HG03066 (cell line): ENCODE measurements at regions not wholly inside any gene's neighbourhood (a gene's known extent, or its start where the extent isn't known, plus 50 kb on each side); places are given as distances from the start of the nearest gene placed in this dataset.
"Not testable (repeated sequence)": the region's sequence is repeated elsewhere in the genome, so short reads cannot be mapped to it uniquely, and the experiment has no call there.

ENCODE experiments used
- ATAC-seq: cut with Tn5 transposase; IDR thresholded peaks from one replicate; pipeline ENCODE4 v1.9.1; 2021; ENCODE audit warnings: low read depth; ENCODE audit not compliant: unreplicated experiment

DNA sequence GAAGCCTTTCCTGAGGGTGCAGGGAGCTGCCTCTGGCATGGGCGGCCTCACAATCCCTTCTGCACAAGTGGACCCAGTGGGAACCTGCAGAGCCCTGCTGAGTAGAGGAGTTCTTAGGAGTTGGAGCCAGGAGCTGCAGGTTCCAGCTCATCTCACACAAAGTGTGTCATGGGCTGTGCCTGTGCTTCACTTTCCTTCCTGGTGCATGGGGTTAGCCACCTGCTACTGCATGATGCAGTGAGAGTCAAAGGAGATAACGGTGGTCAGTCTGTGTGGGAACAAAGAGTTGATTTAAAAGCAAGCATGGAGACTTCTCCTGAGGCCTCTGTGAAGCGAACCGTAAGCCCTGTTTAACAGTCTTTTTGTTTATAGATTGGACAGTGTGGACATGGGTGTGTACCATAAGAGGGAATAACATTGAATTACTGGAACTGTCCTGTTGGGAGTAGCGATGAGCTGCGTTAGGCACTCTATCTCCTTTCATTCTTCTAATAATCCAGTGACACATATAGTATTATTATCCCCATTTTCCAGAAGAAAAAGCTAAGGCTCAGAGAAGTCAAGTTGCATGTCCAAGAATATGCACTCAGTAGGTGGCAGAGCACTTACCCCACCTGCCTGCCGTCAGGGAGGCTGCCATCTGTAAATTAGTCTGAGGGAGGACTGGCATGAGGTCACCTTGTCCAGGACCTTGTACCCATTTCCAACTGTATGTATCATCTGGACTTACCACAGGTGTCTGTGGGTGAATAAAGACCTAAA, 68.7 kb upstream of the PRR23C start:
- ATAC-seq: no peak

DNA sequence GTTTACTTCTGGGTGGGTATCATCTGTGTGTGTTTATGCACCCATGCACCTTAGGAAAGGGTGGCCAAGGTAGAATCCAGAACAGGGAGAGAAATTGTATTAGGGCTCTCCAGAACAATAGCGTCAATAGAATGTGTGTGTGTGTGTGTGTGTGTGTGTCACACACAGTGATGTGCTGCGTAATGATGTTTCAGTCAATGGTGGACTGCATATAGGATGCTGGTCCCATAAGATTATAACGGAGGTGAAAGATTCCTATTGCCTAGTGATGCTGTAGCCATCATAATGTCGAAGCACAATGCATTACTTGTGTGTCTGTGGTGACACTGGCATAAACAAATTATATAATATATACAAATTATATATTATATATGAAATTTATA, 69.3 kb upstream of the PRR23C start:
- ATAC-seq: no peak

DNA sequence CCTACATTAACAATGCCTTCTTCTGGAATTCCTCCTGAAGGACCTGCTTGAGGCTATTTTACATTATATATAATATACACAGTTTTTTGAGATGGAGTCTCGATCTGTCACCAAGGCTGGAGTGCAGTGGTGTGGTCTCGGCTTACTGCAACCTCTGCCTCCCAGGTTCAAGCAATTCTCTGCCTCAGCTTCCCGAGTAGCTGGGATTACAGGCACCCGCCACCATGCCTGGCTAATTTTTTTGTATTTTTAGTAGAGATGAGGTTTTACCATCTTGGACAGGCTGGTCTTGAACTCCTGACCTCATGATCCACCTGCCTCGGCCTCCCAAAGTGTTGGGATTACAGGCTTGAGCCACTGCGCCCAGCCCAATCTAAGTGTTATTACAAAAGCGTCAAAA, 71.9 kb upstream of the PRR23C start:
- ATAC-seq: not testable (repeated sequence)

DNA sequence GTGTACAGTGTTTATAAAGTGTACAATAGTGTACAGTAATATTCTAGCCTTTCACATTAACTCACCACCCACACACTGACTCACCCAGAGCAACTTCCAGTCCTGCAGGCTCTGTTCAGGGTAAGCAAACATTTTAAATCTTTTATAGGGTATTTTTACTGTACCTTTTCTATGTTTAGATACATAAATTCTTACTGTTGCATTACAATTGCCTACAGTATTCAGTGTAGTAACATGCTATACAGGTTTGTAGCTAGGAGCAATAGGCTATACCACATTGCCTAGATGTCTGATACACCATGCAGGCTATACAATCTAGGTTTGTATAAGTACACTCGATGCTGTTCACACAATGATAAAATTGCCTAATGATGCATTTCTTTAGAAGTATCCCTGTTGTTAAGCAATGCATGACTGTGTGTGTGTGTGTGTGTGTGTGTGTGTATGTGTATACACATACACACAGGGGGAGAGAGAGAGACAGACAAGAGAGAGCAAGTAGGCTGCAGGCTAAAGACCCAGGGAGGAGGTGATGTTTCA, 72.5 kb upstream of the PRR23C start:
- no peak for ATAC-seq

DNA sequence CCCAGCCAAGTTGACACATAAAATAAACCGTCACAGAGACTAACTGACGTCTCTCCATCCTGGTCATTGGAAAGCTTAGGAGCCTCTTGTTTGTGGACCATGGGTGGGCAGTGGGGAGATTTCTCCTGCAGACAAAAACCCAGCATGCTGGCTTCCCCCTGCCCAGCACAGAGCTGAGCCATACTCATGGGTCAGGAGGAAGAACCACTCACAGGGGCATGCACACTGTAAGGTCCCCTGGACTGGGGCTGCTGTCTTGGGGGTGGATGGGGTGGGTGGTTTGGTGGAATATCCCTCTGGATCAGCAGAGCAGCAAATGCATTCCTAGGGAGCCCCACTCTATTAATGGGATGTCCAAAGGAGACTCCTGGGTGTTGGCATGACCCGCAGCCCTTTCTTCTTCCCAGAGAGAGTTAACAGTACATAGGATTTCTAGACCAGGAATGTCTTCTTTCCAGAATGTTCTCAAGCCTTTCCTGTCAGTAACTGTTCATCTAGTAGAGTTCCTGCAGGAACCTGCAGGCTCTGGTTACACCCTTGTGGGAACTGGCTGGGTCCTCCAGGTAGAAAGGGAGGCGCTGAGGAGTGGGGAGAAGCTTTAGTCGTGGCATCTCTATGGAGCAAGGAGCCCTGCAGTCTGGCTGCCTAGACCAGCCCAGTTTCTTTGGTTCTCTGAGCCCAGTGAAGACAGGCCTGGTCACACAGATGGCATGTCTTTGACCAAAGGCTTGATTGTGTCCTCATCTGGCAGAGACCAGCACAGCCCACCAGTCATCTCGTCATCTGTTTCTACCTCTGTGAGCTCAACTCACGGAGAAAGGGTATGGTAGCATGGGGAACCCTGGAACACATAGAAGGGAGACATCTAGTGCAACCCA, 73.4 kb upstream of the PRR23C start:
- ATAC-seq: no peak

DNA sequence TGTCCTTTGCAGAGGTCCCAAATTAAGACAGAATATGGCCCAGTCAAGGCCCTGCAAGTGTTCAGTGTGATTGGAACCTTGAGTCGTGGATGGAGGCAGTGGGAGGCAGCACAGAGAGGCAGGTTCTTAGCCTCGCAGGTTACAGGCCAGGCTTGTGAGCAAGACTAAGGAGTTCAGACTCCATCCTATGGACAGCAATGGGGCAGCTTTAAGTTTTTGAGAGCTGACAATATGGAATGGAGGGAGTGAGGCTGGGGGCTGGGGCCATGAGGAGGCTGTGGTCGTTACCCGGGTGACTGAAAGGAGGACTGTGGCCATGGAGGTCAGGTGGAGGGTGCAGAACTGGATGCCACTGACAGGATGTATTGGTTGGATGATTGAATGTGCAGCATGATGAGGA, 74.1 kb upstream of the PRR23C start:
- no peak for ATAC-seq

DNA sequence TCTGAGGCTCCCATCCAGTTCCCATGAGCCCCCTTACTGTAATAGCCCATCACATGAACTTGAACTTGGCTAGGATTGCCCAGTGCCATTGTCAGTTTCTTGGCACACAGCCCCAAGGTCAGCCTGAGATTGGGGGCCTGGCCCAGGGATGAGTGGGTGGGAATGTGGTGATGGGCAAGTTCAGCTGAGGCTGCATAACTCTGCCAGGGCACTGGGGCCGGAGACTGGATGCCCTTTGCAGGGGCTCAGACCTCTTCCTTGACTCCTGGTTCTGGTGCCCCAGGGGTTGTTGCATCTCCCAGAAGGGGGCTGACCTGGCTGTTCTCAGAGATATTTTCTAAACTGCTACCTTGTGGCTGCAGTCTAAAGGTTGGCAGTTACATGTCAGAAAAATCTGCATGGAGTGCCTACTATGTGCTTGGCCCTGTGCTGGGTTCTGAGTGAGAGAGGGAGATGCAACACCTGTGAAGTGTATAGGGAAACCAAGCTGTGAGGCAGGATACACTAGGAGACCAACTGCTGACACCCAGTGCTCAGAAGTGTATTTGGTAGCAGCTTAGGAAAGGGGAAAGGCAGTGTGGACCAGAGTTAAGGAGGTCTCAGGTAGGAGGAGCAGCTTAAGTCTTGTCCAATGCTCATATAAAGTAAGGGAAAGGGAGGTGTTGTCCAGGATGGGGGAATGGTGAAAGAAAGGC, 74.8 kb upstream of the PRR23C start:
- no peak for ATAC-seq

DNA sequence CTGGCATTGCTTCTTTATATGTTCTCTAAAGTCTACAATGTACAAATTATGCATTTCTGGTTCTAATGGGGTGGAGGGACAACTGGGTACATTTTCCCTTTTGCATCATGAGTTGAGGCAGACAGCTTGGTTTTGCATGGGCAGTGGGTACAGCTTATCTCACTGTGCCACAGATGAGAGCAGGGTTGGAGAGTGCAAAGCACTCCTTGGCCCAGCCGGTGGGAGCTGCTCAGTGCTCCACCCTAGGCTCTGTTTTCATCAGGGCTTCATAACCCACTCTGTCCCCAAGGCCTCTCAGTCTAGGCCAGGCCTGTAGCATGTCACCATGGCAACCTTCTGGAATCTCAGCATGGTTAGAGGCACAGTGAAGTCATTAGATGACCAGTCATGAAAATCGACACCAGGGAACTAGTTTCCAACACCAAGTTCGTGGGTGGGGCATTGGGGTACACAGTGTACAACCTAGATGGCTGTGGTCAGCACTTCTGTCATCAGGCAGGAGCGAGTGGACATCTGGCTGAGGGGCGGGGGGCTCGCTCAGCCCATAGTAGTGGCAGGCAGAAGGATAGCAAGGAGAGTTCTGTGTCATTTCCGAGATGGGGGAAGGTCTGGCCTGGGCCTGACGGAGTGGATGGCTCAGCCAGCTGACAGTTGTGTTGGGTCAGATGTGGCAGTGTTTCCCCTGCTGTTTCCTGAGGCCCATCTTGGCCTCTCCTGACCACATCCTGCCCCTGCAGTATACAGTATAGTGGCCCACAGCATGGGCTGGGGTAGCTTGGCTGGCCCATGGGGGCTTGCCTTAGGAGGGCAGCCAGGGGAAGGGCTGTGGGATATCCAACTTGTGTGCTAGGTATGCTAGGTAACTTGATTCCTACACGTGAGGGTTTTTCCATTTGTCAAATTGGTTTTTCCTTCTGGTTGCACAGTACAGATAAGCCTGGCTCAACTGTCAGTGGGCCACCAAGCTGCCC, 75.7 kb upstream of the PRR23C start:
- ATAC-seq: no peak

DNA sequence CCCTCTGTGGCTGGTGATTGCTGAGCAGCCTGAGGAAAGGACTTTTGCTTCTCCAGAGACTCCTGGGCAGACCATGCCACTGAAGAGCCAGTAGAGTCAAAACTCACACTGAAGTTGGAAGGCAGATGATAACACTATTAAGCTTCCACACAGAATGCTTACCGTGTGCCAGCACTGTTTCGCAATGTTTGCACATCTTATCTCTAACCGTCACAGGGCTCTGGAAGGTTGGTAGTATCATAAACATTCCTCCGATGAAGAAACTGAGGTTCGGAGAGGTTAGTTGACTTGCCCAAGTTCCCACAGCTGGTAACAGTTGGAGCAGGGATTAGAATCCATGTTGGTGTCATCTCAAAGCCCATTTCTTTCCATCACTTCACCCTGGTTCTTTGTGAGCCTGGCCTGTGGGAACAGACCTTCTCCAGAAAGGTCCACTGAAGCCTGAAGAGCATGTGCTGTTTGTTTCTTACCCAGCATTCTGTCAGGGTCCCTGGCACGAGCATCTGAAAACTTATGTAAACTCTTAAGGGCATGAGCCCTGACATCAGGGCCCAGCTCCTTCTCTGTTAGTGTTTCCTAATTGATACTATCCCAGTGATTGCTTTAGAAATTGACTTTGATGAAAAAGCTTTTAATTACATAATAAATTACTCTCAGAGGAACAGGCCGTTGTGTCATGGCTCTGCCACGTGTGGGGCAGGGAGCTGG, 77.0 kb upstream of the PRR23C start:
- ATAC-seq: no peak

DNA sequence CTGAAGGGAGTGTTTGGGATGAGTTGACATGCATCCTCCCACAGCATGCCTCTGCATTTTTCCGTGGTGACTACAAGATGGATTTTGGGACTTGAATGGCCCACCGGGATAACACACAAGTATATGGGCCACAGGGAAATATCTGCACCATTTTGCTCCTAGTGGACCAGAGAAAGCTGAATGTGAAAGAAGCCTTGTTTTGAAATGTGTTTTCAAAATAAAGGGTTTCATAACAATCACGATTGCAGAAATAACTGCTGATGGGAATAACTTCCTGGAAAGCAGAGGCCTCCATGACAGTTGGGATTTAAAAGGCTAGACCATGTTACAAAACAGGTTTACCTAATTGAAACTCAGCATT, 77.5 kb upstream of the PRR23C start:
- no peak for ATAC-seq

DNA sequence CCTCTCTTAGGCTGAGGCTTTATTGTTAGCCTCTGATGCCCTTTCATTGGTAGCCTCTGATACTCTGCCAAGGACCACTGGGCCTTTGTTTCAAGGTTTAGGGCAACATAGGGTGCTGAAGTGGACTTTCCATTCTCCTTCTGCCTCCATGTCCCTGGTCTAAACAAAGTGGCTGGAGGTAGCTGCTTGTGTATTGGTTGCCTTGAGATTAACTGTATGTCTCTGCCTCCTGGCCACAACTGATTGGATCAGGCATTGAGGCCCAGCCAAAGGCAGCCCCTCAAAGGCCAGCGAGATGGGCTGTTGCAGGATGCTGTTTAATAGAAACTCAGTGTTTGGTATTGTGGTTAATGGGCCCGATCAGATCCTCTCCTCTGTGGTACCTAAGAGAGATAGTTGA, 77.9 kb upstream of the PRR23C start:
- no peak for ATAC-seq

DNA sequence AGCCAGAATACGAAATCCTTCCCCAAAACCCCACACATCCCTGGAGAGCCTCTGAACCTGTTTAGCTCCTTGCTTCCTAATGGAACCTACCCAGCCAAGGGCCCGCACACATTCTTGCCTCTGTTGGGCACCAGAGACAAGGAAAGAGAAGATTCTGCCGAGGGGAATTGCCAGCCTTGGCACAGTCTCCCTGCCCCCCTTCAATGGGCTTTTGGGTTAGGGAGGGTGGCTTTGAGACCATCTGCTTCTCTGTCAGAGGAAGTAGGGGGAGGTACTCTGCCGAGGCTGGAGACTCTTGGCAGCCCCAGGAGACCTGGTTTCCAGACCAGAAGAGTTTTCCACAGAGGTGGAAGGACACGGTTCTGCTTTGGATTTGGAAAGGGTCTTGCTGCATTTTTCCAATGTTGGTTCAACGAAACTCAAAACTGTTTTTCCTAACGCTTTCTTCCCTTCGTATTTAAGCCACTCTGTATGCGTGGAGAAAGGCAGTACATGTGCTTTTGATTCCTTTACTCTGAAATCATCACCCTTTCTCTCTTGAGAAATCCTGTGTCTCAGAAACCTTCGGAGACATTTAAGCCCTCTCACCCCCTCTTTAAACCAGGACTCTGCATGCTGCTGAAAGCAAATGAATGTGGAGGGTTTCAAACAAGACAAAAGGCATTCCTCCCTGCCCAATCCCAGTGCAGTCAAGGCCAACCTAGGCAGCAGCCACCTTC, 78.8 kb upstream of the PRR23C start:
- ATAC-seq: no peak

DNA sequence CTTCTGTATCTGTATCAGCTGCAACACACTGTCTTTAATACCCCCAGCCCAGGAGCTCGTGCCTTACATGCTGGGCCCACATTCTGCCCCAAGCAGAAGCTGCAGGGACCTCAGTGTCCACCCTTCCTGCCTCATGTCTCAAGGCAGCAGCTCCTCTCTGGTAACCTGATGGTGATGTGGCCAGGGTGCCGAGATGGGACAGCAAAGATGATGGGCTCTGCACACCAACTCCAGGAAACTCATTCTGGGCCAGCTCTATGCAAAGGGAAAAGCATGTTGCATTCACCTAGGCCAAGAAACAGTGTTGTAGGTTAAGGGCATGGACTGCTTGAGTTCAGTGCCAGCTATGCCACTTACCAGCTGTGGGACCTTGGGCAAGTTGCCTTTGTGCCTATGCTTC, 79.5 kb upstream of the PRR23C start:
- no peak for ATAC-seq

DNA sequence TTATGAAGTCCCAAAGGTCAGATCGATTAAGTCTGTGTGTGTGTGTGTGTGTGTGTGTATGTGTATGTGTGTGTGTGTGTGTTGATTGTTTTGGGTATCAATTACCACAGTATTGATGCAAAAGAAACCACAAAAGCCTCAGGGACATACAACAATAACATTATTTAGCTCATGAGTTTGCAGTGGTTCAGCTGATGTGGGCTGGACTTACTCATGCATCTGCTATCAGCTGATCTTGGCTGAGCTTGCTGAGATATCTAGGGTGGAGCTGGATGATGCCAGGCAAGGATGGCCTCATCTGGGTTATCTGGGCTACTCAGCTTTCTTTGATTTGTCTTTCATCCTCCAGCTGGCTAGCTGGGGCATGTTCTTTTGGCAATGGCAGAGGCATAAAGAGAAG, 82.4 kb upstream of the PRR23C start:
- ATAC-seq: no peak

DNA sequence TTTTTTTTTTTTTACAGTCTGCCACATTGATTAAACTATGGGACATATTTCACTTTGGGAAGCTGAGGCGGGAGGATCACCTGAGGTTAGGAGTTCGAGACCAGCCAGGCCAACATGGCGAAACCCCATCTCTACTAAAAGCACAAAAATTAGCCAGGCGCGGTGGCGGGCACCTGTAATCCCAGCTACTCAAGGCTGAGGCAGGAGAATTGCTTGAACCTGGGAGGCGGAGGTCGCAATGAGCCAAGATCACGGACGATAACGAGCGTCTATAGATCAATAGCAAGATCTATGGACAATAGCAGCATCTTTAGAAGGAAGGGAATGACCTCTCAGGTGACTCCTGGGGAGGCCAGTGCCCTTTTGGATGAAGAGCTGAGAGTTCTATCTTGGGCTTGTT, 82.9 kb upstream of the PRR23C start:
- not testable (repeated sequence) for ATAC-seq

DNA sequence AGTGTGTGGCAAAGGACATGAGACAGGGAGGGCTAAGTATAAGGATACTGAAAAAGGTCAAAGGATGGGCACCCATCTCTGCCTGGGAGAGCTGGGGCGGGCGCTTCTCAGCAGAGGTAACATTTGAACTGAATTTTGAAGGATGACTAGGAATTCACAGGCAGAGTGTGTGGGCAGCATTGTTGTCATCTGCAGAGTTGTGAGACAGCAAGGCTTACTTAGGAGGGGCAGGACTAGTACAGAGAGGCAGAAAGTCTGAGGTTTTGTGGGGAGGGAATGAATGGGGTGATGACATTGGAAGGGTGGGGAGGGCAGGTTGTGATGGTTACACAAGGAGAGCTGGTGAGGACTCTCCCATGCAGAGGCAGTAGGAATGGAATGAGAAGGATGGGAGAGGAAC, 84.1 kb upstream of the PRR23C start:
- ATAC-seq: no peak

DNA sequence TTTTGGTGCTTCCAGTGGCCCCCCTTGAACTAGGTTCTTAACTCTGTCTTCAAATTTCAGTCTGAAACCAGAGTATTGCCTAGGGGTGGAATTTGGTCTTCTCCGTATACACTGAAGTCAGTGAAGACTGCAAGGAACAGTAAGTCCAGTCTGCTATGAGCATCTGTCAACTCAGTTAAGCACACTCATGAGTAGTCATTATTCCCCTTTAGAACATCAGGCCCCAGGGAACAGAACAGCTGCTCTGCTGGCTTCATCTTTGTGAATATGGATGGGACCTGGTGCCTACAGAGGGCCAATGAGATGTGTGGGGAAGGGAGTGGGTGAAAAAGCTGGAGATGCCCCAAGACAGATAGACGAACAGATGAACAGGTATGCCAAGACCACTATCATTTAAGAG, 85.2 kb upstream of the PRR23C start:
- no peak for ATAC-seq

DNA sequence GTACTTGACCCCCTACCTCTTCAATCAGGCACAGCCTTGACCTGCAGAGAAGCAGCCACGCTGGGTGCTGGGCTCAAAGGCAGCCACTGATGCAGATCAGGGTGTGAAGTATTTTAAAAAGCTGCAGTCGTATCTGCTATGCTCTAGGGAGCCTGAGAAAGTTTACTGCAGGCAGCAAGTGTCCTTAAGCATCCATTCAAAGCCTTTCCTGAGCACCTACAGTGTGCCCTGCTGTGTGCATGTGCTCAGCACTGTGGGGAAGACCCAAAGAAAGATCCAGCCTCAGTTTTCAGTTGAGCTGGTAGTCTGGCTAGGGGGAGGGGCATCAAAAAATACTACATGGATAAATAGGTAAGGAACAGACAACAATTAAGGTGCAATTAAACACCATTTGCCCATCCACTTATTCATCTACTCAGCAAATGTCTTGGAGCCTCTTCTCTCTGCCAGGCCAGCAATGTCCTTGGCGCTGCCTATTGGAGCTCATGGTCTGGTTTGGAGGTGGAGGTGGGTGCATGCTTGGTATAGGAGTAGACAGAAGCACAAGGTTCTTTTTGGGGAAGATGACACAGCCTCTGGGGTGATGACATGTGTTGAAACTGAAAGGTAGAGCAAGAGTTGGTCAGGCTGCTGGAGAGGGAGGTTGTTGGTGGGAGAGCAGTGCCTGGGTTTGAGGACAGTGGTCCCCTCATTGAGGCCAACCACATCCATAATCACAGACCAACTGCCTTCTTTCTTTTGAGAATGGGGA, 85.9 kb upstream of the PRR23C start:
- ATAC-seq: no peak
